HG03342 (cell line): ENCODE measurements at regions not wholly inside any gene's neighbourhood (a gene's known extent, or its start where the extent isn't known, plus 50 kb on each side); places are given as distances from the start of the nearest gene placed in this dataset.
"Not testable (repeated sequence)": the region's sequence is repeated elsewhere in the genome, so short reads cannot be mapped to it uniquely, and the experiment has no call there.

Experiments used
- ATAC-seq: cut with Tn5 transposase; IDR thresholded peaks from one replicate; pipeline ENCODE4 v1.9.1; 2021; ENCODE audit warnings: mild to moderate bottlenecking, moderate library complexity; ENCODE audit not compliant: unreplicated experiment

DNA sequence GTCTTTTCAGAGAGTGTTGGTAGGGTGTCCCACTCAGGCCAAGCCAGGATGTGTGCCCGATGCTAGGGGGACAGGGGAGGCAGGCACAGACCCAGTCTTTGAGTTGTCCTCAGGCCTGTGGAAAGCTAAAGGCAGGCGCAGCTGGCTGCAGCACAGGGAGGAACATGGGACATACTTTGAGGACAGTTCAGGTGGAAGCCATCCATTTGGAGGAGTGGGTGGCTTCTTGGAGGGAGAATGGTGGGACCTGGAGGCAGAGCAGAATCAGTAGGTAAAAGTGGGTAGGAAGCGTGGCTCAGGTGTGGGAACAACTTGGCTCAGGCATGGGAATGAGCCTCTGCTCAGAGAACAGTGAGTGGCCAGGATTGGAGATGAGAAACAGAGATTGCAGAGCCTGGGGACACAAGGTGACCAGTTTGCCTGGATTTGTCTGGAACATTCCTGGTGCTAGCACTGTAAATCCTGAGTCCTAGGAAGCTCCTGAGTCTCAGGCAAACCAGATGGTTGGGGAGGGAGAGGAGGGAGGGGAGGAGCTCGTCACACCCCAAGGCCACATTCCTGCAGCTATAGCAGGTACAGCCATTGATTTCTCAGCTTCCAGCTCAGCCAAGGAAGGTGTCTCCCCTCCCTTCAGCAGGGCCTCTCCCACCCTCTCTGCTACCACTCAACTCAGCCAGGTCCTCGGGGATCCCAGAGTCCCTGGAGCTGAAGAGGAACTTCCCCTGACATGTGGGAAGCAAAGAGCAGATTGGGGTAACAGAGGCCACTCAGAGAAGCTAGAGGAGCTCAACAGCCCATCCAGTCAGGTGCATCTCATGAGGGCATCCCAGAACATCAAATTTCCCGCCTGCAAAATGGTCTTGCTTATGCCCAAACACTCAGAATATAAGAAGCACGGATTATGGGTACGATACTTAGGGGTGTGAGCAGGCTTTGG lies 65.2 kb upstream of the TINAGL1 start:
- no peak for ATAC-seq

- no peak for ATAC-seq
Measured at GRCh38 chr1:31511848-31512615, 64.3 kb upstream of the TINAGL1 start.

DNA sequence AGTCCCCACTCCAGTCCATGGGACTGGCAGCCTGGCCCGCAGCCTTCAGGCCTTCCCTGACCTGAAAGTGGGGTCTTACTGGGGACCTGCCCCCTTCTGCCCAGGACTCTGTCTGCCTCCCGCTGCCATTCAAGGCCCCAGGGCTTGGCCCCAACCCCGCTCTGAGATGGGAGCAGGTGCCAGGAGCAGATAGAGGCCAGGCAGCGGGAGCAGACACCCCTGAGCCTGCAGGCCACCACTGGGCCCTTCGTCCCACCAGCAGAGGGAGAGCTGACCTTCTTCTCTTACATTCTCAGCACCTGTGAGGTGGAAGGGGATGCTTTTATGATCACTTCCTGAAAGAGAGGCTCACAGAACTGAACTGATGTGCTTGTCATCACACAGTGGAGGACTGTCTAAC lies 62.2 kb upstream of the TINAGL1 start:
- ATAC-seq: no peak

DNA sequence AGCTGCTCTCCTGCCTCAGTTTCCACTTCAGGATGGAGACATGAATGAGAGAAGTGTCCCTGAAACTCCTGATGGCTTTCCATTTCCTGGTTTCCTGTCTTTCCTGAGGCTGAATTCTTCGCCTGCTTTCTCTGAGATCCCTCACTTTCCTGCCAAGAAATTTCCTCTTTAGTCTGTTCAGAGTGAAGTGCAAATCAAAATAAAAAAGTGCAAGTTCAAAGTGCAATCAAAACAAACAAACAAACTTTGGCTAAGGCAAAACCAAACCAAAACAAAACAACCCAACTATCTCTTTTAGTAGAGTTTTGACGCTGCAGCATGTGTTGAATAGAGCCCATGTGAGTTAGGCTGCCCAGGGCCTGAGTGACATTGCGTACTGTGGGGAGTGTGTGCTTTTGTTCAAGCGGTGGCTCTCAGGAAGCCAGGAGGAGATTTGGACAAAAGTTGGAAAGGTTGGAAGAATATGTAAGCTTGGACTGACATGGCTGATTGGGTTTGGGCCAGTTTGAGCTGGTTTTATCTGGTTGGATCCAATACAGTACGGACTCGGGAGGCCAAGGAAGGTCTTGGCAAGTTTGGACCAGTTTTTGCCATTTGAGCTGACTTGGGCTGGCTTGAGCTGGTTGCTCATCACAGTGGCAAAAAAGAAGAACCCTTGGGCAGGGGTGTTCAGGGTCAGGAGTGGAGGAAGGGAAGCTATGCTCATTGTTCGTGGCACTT lies 61.1 kb upstream of the TINAGL1 start:
- no peak for ATAC-seq

- ATAC-seq: no peak
Measured at GRCh38 chr1:31515936-31516335, 60.4 kb upstream of the TINAGL1 start.

DNA sequence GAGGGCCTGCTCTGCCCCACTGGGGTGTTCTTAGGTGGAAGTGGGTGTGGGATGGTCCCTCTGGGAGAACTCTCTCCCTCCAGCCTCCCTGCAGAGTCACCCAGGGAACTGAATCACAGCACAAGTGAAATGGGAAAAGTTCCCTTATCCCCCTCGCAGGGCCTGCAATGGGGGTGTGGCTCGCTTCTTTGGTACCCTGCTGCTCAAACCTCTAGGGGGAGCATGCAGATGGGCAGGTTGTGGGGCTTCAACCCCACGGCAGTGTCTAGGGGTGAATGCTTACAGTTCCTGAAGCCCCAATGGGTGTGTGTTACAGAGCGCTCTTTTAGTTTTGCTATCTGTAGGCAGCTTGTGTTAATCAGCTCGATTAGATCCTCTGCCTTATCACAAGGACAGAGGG lies 59.0 kb upstream of the TINAGL1 start:
- ATAC-seq: no peak

- not testable (repeated sequence) for ATAC-seq
Measured at GRCh38 chr1:31517986-31518385, 58.3 kb upstream of the TINAGL1 start.

DNA sequence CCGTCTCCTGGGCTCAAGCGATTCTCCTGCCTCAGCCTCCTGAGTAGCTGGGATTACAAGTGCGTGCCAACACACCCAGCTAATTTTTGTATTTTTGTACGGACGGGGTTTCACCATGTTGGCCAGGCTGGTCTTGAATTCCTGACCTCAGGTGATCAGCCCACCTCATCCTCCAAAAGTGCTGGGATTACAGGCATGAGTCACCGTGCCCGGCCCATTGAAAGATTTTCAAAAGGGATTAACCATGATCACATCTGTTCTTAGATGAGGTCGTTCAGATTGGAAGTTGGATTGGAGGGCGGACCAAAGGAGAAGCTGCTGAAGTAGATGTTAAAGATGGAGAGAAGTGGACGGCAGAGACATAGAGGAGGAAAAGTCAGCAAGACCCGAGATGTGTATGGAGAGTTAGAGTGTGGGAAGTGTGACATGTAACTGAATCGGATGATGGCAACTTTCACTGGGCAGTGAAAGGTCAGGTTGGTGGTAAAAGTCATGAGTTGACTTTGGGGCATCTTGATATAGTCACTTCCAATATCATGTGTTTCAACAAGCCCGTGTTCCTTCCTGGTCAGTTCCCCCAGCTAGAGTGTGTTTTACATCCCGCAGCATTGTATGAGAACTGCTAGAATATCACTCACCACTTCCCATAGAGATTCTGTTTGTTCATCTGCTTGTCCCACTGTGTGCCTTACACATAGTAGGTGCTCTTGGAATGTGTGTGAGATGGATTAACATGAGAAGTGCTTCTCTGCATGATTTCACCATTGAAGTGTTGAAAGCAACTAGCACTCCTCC lies 54.4 kb upstream of the TINAGL1 start:
- no peak for ATAC-seq

- no peak for ATAC-seq
Measured at GRCh38 chr1:31522556-31522845, 53.8 kb upstream of the TINAGL1 start.

- no peak for ATAC-seq
Measured at GRCh38 chr1:31523012-31523411, 53.3 kb upstream of the TINAGL1 start.

DNA sequence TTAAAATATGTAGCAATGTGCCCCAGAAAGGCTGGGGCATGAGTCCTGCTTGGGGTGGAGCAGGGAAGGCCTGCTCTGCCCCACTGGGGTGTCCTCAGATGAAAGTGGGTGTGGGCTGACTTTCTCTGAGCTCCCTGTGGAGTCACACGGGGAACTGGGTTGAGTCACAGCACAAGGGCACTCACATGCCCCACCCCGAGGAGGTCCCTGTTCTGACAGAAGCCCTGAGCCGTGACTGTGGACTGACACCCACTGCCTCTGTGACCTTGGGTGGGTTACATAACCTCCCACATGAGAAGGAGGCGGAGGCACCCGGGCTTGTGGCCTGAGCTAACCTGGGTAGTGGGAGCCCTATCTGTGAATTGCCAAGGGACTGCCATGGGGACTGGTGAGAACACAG lies 52.5 kb upstream of the TINAGL1 start:
- ATAC-seq: no peak

DNA sequence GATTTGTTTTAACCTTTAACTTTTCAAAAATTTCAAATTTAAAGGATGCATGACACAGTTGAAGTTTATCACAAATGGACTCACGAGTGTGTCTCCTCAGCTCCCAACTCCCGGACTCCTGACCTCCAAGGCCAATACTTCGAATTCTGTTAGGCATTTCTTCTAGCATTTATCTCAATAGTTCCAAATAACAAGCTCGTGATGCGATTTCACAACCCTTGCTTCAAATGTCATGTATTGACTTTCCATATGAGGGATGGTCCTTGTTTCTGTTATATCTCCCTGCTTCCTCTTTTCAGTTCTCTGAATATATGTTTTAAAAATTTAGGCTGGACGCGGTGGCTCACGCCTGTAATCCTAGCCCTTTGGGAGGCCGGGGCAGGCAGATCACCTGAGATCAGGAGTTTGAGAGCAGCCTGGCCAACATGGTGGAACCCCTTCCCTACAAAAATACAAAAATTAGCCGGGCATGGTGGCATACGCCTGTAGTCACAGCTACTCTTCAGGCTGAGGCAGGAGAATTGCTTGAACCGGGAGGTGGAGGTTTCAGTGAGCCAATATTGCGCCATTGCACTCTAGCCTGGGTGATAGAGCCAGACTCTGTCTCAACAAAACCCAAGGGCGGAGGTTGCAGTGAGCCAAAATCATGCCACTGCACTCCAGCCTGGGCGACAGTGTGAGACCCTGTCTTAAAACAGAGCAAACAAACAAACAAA lies 52.0 kb upstream of the TINAGL1 start:
- ATAC-seq: no peak
